ENCODE measurements at regions not wholly inside any gene's neighbourhood (a gene's known extent, or its start where the extent isn't known, plus 50 kb on each side); places are given as distances from the start of the nearest gene placed in this dataset.
"Not testable (repeated sequence)": the region's sequence is repeated elsewhere in the genome, so short reads cannot be mapped to it uniquely, and the experiment has no call there.

DNA sequence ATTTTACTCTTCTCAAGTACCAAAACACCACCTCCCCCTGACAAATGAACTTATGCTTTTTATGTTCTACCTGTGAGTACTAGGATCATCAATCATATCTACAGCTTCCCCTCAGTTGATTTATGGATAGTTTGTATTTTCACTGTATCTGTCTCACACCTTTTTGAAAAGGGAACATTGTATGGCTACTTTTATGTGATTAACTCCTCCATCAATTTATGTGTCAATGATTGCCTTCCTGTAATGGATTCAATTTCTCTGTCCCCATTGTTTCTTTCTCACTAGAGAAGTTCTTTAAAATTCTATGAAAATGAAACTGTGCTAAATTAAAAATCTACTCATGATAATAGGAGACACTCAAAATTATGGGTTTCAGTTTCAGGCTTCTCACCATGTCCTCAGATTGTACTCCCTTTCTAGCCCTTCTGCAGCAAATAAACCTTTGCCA is 935.0 kb downstream of the TRIB2 start:
- intact Hi-C loops (cut with DNase I) = no loop called here
- no peak for ATAC-seq (ENCODE audit: poor library complexity)
- DNase-seq = no peak

DNA sequence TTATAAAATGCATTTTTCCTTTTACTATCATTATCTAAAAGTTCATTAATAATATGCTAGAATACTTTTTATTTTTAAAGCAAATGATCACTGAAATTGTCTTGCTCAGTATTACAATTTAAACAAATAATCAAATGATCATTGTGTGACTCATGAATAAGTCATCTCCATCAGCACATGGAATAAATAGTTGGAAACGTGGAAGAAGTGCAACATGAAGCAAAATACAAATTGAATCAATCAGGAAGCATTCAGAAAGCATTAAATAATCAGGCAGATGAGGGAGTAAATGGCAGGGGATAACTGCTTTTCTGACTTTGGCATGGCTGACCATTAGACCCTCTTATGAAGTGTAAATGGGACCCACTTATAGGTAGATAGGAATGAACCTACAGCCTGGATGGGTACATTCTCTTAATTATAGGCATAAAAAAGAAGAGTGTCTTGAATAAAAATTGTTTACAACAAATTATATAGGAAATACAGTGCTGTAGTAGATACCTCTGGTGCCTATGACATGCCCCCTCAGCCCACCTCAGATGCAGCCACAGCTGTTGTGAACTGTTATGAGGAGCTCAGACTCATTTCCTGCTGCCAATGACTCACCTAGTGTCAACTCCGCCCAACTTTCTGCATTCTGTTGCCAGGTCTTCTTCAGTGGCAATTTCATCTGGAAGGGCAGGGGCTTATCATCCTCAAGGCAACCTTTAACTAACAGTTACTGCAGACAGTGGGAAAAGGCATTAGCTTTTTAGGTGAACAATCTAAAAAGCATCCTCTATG is 936.0 kb downstream of the TRIB2 start:
- intact Hi-C loops (cut with DNase I) = no loop called here
- ATAC-seq (ENCODE audit: poor library complexity) (no peak), DNase-seq (no peak)

DNA sequence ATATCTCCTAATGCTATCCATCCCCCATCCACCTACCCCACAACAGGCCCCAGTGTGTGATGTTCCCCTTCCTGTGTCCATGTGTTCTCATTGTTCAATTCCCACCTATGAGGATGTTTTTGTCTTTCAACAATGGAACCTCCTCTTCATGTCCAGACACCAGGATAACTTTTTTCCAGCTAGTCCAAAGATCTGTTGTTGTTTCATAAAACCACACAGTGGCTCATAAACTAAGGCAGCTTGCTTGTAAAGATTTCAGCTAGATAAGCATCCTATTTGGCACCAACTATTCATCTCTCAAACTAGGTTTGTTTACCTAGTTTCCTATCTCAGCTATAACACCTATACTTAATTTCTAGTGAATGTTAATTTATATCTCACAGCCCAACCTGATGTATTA is 937.7 kb downstream of the TRIB2 start:
- intact Hi-C loops (cut with DNase I) = no loop called here
- DNase-seq = no peak
- ATAC-seq (ENCODE audit: poor library complexity) = no peak

DNA sequence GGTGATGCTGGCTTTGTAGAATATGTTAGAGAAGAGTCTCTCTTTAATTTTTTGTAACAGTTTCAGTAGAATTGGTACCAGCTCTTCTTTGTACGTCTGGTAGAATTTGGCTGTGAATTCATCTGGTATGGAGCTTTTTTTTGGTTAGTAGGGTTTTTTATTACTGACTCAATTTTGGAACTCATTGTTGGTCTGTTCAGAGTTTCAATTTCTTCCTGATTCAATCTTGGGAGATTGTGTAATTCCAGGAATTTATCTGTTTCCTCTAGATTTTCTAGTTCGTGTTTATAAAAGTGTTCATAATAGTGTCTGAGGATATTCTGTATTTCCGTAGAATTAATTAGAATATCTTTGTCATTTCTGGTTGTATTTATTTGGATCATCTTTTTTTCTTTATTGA is 943.5 kb downstream of the TRIB2 start:
- no peak for DNase-seq
- no peak for ATAC-seq (ENCODE audit: poor library complexity)
- intact Hi-C loops (cut with DNase I) = no loop called here

DNA sequence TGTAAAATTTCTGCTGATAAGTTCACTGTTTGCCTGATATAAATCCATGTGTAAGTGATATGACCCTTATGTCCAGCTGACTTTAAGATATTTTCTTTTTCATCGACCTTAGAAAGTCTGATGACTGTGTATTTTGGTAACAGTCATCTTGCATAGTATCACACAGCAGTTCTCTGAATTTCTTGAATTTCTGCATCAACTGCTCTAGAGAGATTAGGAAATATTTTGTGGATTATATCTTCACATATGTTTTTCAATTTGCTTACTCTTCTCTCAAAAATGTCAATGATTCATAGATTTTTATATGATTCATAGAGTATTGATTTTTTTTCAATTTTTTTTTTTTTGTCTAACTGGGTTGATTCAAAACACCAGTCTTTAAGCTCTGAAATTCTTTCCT is 945.3 kb downstream of the TRIB2 start:
- intact Hi-C loops (cut with DNase I) = no loop called here
- DNase-seq = no peak
- no peak for ATAC-seq (ENCODE audit: poor library complexity)

DNA sequence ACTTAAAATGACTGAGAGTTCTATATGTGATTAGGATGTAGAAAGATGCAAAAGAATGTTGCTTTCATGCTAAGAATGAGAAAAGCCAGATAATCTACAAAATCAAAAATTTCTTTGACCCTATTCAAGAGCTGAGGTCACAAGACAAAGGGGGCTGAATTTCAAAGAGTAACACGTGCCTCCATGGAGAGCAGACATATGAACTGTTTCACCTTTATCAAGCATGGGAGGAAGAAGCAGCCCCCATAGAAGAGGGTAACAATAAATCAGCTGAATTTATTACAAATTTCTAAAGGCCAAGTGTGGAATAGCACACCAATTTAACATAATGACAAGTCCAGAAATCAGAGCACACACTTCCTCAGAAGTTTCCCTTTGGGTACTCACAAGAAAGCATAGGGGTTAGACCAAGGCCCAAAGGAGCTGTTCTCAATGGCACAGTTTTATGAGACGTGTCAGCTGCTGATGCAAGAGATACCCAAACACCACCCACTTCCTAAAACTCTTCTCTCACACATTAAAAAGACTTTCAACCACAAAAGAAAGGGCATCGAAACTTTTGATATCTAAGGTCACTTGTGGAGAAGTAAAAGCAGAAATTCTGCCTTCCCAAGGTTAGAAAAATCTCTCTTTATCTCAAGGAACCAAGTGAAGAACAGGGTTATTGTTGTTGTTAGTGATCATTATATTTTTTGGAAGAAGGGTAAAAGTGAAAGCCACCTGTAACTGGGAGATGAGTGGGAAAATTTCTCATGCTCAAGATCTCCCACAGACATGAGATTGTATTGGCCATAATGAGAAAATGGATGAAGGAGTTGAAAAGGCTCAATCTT is 950.1 kb downstream of the TRIB2 start:
- DNase-seq (no peak), ATAC-seq (ENCODE audit: poor library complexity) (no peak)
- intact Hi-C loops (cut with DNase I) = no loop called here

DNA sequence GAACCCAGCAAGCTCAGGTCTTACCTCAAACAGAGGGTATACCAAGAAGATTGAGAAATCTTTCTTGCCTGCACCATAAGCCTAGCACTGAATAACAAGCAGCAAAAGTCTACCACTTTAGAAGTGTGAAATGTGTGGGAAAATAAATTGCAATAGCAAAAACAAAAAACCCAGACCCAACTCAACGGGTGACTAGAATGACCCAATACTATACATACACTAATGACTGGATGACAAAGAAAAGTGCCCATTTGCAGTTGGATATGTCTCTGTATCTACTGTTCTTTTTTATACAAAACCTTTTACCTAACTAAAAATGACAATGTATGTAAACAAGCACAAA is 950.6 kb downstream of the TRIB2 start:
- intact Hi-C loops (cut with DNase I) = no loop called here
- no peak for ATAC-seq (ENCODE audit: poor library complexity)
- DNase-seq = no peak

DNA sequence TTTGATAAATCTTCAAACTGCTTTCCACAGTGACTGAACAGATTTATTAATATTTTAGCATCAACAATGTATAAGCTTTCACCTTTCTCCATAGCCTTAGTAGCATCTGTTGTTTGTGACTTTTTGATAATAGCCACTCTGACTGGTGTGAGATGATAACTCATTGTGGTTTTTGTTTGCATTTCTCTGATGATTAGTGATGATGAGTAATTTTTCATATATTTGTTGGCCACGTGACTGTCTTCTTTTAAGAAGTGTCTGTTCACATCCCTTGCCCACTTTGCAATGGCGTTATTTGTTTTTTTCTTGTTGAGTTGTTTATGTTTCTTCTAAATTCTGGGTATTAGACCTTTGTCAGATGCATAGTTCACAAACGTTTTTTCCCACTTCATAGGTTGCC is 952.9 kb downstream of the TRIB2 start:
- DNase-seq (no peak), ATAC-seq (ENCODE audit: poor library complexity) (no peak)
- intact Hi-C loops (cut with DNase I) = no loop called here

DNA sequence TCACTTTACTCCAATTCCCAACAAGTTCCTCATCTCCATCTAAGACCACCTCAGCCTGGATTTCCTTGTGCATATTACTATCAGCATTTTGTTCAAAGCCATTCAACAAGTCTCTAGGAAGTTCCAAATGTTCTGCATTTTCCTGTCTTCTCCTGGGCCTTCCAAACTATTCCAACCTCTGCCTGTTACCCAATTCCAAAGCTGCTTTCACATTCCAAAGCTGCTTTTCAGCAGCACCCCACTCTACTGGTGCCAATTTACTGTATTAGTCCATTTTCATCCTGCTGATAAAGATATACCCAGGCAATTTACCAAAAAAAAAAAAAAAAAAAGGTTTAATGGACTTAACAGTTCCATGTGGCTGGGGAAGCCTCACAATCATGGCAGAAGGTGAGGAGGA is 957.1 kb downstream of the TRIB2 start:
- DNase-seq; ATAC-seq (ENCODE audit: poor library complexity); intact Hi-C loops (cut with DNase I): not testable (repeated sequence)

DNA sequence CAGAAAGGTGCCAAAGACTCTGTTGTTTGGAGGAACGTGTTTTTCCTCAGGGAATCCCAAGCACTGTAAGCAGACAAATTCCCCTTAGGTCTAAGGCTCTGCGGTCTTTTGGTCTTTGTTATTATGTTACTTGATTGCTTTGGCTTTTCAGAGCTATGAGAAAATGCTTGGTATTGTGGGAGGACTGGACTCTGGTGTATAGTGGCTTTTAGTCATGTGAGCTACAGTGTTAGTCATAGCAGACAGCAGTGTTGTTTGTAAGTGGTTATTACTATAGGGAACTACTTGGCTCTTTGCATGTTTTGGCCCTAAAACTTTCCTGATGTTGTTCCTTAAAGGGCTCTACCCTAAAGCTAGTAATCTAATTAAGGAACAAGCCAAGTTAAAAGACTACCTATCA is 956.2 kb upstream of the LRATD1 start:
- no peak for DNase-seq
- intact Hi-C loops (cut with DNase I) = no loop called here
- ATAC-seq (ENCODE audit: poor library complexity) = no peak

DNA sequence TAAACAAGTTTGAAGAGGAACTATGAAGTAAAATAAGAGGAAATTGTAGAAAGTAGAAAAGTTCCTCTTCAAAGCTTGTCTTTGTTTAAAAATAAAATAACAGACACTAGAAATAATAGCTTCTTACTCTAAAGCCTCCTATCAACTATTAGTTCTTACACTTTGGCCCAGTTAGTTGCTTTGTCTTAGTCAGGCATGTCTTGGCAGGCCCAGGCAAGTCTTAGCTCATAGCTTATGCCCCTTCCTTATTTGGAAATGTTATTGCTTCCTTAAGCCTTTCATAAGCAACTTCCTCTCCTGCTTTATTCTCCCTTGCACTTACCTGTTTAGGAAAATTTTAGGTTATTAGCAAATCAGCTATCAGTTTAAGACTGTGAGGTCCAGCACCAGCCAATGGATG is 950.6 kb upstream of the LRATD1 start:
- intact Hi-C loops (cut with DNase I) = no loop called here
- no peak for DNase-seq
- no peak for ATAC-seq (ENCODE audit: poor library complexity)

DNA sequence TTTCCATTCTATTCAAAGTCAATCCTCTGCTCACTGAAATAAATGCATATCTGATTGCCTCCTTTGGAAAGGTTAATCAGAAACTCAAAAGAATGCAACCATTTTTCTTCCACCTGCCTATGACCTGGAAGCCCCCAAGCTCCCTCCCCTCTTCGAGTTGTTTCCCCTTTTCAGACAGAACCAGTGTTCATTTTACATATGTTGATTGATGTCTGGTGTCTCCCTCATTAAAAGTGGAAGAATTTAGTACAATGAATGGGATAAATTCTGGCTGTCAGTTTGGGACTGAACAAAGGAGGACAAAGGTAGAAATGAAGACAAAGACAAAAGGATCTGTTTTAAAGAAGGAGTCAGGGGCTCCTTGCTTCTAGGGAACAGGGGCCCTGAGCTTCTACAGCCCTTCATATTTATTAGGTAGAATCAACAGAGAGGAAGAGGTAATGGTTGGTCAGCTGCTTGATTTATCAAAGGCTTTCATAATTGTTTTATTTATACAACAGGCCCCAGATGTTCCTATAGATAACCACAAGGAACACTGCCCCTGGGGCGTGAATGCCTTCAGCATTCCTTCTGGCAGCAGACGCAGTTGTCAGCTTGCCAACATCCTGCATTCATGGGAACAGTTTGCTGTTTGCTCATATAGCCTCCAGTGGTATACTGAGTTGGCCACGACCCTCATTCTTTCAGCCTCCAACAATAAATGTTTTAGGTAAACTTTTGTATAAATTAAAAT is 949.8 kb upstream of the LRATD1 start:
- DNase-seq = no peak
- no peak for ATAC-seq (ENCODE audit: poor library complexity)
- intact Hi-C loops (cut with DNase I) = no loop called here

DNA sequence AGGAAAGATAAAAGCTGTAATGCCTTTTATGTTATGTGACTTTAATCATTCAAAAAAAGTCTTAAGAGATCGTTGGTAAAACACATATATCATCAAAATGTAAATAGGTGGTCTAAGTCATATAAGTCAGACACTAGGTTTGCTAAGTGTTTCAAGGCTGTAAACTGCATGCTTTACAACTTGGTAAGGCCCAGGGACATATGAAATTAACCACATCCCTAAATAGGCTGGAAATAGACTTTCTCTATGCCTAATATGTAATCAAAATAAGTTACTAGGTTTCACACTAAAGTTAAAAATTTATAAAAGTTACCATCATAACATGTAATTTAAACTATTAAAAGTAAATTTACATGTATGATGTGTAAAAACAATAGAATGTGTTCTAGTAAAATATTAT is 946.3 kb upstream of the LRATD1 start:
- intact Hi-C loops (cut with DNase I) = no loop called here
- no peak for ATAC-seq (ENCODE audit: poor library complexity)
- no peak for DNase-seq

DNA sequence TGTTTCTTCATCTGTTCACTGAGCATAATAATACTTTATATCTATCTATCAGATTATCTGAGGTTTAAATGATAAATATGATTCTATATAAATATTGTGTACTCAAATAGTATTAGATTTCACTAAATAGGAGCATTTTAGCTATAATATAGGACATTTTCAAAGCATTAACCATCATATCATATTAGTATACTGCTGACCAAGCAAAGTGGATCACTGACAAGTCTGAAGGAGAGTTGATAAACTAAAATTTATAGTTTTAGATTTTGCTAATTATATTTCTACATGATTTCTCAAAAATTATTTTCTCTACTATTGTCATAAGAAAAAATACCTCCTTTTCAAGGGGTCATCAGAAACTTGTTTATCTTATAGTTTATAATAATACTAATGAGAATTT is 937.8 kb upstream of the LRATD1 start:
- ATAC-seq (ENCODE audit: poor library complexity) (no peak), DNase-seq (no peak)
- intact Hi-C loops (cut with DNase I) = no loop called here

DNA sequence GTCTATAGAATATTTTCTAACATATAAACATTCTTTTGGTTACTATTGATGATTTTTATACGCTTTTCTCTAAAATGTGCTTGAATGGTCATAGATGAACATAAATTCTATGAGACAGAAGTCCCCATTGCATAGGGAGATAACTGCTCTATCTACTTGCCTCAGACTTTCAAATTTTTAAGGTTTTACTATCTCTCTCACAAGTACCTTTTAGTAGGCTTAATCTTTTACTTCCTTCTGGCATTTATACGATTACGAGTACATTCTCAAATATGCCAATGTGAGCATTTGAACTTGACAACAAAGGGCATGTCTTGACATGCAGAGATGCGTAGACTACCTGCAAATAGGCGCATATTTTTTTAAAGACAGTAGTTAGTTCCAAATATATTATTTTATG is 935.9 kb upstream of the LRATD1 start:
- no peak for DNase-seq
- intact Hi-C loops (cut with DNase I) = no loop called here
- ATAC-seq (ENCODE audit: poor library complexity) = no peak

DNA sequence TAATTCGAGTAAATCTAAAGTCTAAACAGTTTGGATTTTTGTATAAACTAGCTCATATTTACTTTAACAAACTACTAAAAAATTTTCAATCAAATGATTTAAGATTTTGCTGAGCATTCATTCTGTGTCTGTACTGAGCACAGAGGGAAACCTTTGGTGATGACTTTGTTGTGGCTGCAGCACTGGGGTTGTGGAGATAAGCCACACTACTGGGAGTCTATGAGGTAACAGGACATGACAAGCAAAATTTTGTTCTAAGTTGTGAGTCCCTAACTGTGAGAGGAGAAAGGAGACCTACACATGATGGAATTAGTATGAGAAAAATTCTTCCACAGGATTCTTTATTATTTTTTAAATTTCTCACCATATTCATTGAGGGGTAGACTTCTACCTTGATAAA is 933.7 kb upstream of the LRATD1 start:
- intact Hi-C loops (cut with DNase I) = no loop called here
- no peak for DNase-seq
- ATAC-seq (ENCODE audit: poor library complexity) = no peak

DNA sequence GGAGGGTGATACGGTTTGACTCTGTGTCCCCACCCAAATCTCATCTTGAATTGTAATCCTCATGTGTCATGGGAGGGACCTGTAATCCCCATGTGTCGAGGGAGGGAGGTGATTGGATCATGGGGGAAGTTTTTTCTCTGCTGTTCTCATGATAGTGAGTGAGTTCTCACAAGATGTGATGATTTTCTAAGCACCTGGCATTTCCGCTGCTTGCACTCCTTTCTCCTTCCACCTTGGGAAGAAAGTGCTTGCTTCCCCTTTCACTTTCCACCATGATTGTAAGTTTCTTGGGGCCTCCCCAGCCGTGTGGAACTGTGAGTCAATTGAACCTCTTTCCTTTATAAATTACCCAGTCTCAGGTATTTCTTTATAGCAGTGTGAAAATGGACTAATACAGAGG is 932.6 kb upstream of the LRATD1 start:
- DNase-seq; ATAC-seq (ENCODE audit: poor library complexity); intact Hi-C loops (cut with DNase I): not testable (repeated sequence)

DNA sequence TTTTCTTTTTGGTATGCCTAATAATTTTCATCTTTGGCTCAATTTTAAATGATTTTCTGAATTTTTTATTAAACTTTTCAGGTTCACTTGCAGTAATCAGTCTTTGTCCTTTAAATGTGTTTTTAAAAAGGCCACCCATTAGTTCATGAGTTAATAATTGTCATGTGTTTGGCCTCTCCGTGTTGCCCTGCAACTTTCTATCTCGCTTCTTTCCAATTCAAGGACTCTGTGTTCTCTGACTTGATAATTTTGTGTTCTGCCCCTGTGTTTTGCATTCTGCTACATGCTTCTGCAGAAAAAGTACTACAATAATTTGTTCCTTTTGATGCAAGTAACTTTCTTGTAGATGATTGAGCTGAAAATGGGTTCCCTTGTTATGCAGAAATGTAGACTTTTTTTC is 921.4 kb upstream of the LRATD1 start:
- intact Hi-C loops (cut with DNase I) = no loop called here
- ATAC-seq (ENCODE audit: poor library complexity) = no peak
- DNase-seq = no peak

DNA sequence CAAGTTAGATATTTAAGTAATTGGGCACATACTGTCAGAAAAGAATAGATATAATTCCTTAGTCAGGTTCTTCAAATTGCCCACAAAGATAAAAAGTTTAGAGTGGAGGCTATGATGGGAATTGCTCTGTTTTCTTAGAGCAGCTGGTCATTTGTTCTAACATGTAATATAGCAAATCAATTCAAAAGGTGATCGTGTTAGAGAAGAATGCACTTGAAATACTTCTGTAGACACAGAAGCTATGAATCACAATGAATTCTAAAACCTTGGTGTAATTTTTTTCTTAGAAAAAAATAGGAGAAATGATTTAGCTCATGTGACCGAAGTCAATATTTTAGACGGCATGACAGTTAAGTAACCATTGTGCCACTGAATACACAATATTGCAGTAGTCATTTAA is 918.1 kb upstream of the LRATD1 start:
- no peak for ATAC-seq (ENCODE audit: poor library complexity)
- intact Hi-C loops (cut with DNase I) = no loop called here

DNA sequence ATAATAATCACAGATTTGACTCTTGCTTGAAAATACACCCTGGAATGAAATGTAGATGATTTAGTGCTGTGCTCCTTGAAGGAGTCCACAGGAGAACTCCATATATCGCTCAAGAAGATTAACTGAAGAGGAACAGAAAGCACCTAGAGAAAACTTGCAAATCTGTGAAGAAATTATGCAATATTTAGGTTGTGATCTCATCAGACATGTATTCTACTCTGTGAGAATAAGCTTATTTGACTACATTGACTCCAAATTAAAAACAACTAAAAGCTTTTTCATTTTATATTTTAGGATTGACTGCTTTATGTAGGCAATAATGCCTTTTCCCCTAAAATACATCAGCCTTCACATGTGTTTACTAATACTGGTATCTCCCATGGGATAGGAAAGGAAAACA is 906.6 kb upstream of the LRATD1 start:
- DNase-seq (no peak), ATAC-seq (ENCODE audit: poor library complexity) (no peak)
- intact Hi-C loops (cut with DNase I) = no loop called here

More for the DNA sequence above, 918.1 kb upstream of the LRATD1 start:
- no peak for DNase-seq
